Natural killer cell treated with Interleukin-12 subunit alpha and Interleukin-12 subunit beta and Interleukin-15 and Interleukin-18, amount 100 ng/mL, for 72 hours (primary cell): ENCODE measurements at regions not wholly inside any gene's neighbourhood (a gene's known extent, or its start where the extent isn't known, plus 50 kb on each side); places are given as distances from the start of the nearest gene placed in this dataset.
A peak's percentile ranks its signal among the peaks of the same experiment; 100 is the strongest.

Experiments
- ATAC-seq, 2 donors: fragments of 150-1000 bp; cut with Tn5 transposase in 1 of 2; sonication (Bioruptor Pico), chemical (Tn5 transposase) in 1 of 2; 2 replicates each; pipeline ENCODE4 v1.10.0; 2021
- DNase-seq: peaks from one replicate; pipeline ENCODE4 v3.0.0; 2022; ENCODE audit warnings: low spot score
- H3K27ac Mint-ChIP-seq, 2 donors: 1 replicate in 1 of 2; 2 replicates in 1 of 2; pipeline ENCODE4 v1.8.0; 2022; ENCODE audit warnings: mixed read lengths in 2 of 2, mild to moderate bottlenecking in 1 of 2, moderate library complexity in 1 of 2
- H3K27me3 Mint-ChIP-seq, 2 donors: 1 replicate in 1 of 2; 2 replicates in 1 of 2; pipeline ENCODE4 v1.8.0; 2022; ENCODE audit warnings: mixed read lengths in 2 of 2
- H3K36me3 Mint-ChIP-seq: one replicate; pipeline ENCODE4 v1.8.0; 2022; ENCODE audit warnings: mixed read lengths
- H3K4me1 Mint-ChIP-seq, 2 donors: 1 replicate in 1 of 2; 2 replicates in 1 of 2; pipeline ENCODE4 v1.8.0; 2022; ENCODE audit warnings: low read depth in 2 of 2, mixed read lengths in 2 of 2, mild to moderate bottlenecking in 1 of 2
- H3K4me3 Mint-ChIP-seq: one replicate; pipeline ENCODE4 v1.8.0; 2022; ENCODE audit warnings: mixed read lengths
- H3K9me3 Mint-ChIP-seq: 2 replicates; pipeline ENCODE4 v1.8.0; 2022; ENCODE audit warnings: mixed read lengths

DNA sequence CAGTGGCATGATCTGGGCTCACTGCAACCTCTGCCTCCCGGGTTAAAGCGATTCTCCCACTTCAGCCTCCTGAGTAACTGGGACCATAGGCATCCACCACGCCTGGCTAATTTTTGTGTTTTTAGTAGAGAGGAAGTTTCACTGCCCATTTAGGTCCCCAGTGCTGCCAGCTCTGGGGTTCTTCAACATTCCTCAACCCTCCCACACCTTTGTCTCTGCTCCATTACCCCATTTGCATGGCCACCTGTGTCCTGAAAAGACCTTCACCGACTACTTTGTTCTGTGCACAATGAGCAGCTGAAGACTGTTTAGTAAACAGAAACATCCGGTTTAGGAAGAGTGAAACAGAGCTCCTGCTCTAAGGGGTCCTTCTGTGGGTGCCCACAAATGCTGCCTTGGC is 92.0 kb downstream of the FAM43A start:
- DNase-seq (no peak), ATAC-seq (no peak)
- no peaks in the 10 kb centered on the region for H3K36me3 Mint-ChIP-seq
- no peak overlapping the region for H3K4me3 Mint-ChIP-seq
- H3K27me3 Mint-ChIP-seq = peaks cover 34 to 43% of the 10 kb centered on the region in 2 donors
- peaks cover 0 to 5% of the 10 kb centered on the region in 2 donors for H3K4me1 Mint-ChIP-seq
- peak overlapping the region in 1 of 2 donors; percentile 68 for H3K27ac Mint-ChIP-seq
- no peaks in the 10 kb centered on the region for H3K9me3 Mint-ChIP-seq

DNA sequence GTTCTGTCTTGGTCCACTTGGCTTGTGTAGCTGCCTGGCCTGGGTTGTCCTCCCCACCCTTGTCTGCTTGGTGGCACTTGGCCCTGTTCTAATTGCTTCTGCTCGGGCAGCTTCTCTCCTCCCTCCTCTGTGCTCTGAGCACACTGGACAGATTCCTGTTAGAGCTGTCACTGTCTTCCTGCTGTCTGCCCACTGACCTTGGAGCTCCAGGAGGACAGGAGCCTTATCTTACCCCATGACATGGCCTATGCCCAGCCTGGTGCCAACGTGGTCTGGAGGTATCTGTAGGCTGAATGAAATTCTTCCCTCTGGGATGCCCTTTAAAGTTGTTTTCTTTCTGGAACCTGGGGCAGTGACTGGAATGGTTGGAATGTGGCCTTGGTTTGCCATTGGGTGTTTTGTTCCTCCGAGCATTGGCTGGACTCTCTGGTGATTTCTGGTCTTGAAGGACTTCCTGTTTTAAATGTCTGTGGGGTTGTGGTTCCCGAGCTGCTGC is 94.1 kb downstream of the FAM43A start:
- Mint-ChIP-seq H3K4me3 (no peak overlapping the region), H3K36me3 (no peaks in the 10 kb centered on the region), H3K27ac (no peak overlapping the region), H3K4me1 (peaks cover 0 to 7% of the 10 kb centered on the region in 2 donors), H3K9me3 (no peaks in the 10 kb centered on the region), H3K27me3 (peaks cover 31 to 32% of the 10 kb centered on the region in 2 donors)
- no peak for ATAC-seq
- no peak for DNase-seq

DNA sequence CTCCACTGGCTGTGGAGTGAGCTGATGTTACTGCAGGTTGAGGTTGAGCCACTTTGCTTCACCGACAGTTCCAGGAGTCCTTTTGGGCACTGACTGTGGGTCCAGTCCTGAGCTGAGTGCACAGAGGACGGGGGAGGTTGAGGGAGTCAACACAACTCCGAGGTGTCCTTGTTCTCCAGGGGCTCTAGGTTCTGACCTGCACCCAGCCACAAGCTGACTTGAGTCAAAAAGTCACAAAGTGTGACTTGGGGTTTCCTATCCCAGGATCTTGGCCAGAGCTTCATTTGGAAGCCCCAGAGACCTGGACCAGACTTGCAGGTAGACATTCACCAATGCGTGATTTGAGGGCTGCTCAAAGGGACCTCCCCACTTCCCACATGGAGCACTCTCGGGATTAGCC is 95.0 kb downstream of the FAM43A start:
- H3K27ac Mint-ChIP-seq = no peak overlapping the region
- no peak for DNase-seq
- H3K27me3 Mint-ChIP-seq = peaks cover 24 to 29% of the 10 kb centered on the region in 2 donors
- no peaks in the 10 kb centered on the region for H3K36me3 Mint-ChIP-seq
- no peaks in the 10 kb centered on the region for H3K9me3 Mint-ChIP-seq
- ATAC-seq = no peak
- H3K4me3 Mint-ChIP-seq = no peak overlapping the region
- H3K4me1 Mint-ChIP-seq = peaks cover 0 to 7% of the 10 kb centered on the region in 2 donors

DNA sequence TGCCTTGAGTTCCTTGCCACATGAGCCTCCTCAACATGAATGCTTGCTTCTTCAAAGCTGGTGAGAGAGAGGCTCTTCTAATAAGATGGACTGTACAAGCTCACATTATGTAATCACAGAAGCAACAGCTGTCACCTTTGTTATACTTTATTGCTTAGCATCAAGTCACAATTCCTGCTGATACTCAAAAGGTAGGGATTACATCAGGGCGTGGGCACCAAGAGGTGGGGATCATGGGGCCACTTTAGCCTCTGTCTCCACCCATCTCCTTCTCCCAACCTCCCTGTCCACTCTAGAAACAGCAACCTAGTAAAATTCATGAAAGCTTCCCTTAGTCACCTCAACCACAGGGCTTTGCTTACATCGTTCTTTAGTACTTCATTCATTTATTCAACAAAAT is 95.9 kb downstream of the FAM43A start:
- H3K4me3 Mint-ChIP-seq = no peak overlapping the region
- peaks cover 15 to 21% of the 10 kb centered on the region in 2 donors for H3K27me3 Mint-ChIP-seq
- H3K27ac Mint-ChIP-seq = no peak overlapping the region
- no peak for ATAC-seq
- H3K9me3 Mint-ChIP-seq = no peaks in the 10 kb centered on the region
- H3K4me1 Mint-ChIP-seq = peaks cover 0 to 7% of the 10 kb centered on the region in 2 donors
- no peak for DNase-seq
- no peaks in the 10 kb centered on the region for H3K36me3 Mint-ChIP-seq

DNA sequence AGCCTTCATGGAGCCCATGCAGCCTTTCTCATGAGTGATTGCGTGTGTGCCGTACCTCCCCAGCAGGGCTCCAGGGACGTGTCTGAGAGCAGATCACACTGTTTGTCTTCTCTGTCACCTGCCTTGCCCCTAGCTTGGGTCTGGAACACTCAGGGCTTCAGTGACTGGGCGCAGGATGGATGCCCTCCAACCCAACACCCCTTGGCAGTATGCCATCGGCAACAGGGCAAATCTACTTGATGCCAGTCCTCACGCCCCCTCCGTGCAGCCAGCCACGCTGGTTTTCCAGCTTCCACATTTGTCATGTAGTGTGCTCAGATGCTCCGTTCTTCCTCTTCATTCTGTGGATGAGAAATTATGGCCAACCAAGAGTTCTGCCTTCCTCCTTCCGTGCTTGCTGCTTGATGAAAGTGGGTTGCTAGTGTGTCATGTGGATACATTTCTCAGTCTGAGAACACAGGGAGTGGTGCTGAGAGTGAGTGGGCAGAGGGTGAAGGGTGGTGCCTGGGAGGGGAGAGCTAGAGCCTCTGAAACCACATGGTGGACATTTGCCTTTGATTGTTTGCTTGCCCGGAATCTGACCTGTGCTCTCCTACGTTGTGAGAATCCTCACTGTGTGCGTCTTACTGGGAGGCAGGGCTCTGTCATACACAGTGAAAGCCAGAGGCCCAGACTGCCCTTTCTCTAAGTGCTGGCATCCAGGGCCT is 97.2 kb downstream of the FAM43A start:
- Mint-ChIP-seq H3K36me3 (no peaks in the 10 kb centered on the region), H3K4me1 (peaks cover 0 to 5% of the 10 kb centered on the region in 2 donors), H3K4me3 (no peak overlapping the region), H3K9me3 (no peaks in the 10 kb centered on the region), H3K27ac (no peak overlapping the region), H3K27me3 (peaks cover 12 to 14% of the 10 kb centered on the region in 2 donors)
- no peak for DNase-seq
- no peak for ATAC-seq

DNA sequence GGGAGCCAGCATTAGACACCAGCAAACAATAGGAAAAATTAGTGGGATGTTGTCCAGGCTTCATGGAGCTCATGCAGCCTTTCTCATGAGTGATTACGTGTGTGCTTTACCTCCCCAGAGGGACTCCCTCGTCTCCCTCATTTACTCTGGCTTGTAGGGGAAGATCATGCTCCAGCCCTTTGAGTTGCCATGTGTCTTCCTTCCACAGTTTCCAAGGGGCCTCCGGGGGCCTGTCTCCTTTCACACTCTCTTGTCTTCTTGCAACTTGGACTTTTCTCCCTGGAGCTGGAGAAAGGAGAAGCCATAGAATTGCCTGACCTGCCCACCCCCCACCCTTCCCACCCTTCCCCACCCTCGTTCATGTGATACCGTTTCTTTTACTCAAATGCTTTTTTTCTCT is 98.7 kb downstream of the FAM43A start:
- H3K4me3 Mint-ChIP-seq = no peak overlapping the region
- H3K27me3 Mint-ChIP-seq = peaks cover 0 to 8% of the 10 kb centered on the region in 2 donors
- no peak for DNase-seq
- peaks cover 0 to 5% of the 10 kb centered on the region in 2 donors for H3K4me1 Mint-ChIP-seq
- no peak for ATAC-seq
- no peak overlapping the region for H3K27ac Mint-ChIP-seq
- no peaks in the 10 kb centered on the region for H3K36me3 Mint-ChIP-seq
- no peaks in the 10 kb centered on the region for H3K9me3 Mint-ChIP-seq

DNA sequence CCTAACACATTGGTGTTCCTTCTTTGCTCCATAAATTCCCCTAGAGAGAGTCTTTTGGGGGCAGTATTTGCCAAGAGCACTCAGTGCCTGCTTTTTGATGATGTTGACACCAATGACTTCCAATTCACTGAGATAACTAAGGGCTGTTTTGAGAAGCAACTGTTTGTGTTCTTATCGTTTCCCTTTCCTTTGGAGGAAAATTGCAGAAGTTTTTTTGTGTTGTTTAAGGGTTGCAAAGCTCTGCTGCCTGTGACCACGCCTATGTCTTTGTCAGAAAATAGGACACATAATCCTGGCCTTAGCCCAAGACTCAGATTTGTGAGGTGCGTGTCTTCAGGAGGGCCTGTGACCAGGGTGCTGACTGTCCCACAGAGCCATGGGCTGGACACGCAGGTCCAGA is 99.6 kb downstream of the FAM43A start:
- peak overlapping the region in 1 of 2 donors; percentile 51 for H3K27ac Mint-ChIP-seq
- ATAC-seq = no peak
- no peak for DNase-seq
- no peaks in the 10 kb centered on the region for H3K9me3 Mint-ChIP-seq
- H3K27me3 Mint-ChIP-seq = peaks cover 0 to 4% of the 10 kb centered on the region in 2 donors
- no peaks in the 10 kb centered on the region for H3K36me3 Mint-ChIP-seq
- no peak overlapping the region for H3K4me3 Mint-ChIP-seq
- peaks cover 0 to 2% of the 10 kb centered on the region in 2 donors for H3K4me1 Mint-ChIP-seq

DNA sequence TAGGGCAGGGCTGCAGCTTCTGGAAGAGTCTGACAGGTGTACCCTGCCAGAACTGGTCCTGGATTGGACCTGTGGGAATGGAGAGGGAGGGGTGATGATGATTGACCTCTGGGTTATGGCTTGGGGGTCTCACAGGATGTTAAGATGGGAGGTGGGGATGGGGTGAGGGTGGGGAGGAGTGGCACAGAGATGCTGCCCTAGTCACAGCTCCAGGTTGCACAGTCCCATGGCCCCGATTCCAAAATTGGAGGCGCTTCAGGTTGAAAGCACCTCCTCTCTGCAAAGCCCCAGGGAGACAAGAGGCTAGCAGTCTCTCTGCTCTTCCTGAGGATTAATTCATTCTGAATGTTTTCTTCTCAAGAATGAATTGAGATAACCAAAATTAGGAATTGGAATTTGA is 101.4 kb downstream of the FAM43A start:
- ATAC-seq (no peak), DNase-seq (no peak)
- Mint-ChIP-seq H3K4me3 (no peak overlapping the region), H3K27ac (no peak overlapping the region), H3K36me3 (no peaks in the 10 kb centered on the region), H3K4me1 (peaks cover 0 to 2% of the 10 kb centered on the region in 2 donors), H3K9me3 (no peaks in the 10 kb centered on the region), H3K27me3 (peaks cover 0 to 4% of the 10 kb centered on the region in 2 donors)

DNA sequence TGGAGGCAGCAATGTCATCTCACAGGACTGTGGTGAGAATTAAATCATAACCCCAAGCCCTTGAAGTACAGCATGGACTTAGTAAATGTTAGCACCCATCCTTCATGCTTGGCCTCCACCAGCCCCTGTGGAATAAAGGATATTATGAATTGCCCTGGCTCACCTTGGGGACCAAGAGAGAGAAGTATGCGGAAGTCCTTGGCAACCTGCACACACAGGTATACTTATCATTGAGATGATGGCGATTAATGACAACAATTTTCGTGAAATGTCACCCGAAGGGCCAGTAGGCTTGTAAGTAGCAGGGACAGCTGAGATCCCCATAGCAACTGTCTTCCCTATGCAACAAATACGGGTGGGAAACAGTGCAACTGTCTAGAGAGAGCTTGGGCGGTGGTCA is 102.0 kb downstream of the FAM43A start:
- ATAC-seq (no peak), DNase-seq (no peak)
- no peaks in the 10 kb centered on the region for H3K36me3 Mint-ChIP-seq
- H3K27me3 Mint-ChIP-seq = peaks cover 0 to 4% of the 10 kb centered on the region in 2 donors
- H3K9me3 Mint-ChIP-seq = no peaks in the 10 kb centered on the region
- H3K27ac Mint-ChIP-seq = no peak overlapping the region
- no peak overlapping the region for H3K4me3 Mint-ChIP-seq
- peaks cover 0 to 2% of the 10 kb centered on the region in 2 donors for H3K4me1 Mint-ChIP-seq

DNA sequence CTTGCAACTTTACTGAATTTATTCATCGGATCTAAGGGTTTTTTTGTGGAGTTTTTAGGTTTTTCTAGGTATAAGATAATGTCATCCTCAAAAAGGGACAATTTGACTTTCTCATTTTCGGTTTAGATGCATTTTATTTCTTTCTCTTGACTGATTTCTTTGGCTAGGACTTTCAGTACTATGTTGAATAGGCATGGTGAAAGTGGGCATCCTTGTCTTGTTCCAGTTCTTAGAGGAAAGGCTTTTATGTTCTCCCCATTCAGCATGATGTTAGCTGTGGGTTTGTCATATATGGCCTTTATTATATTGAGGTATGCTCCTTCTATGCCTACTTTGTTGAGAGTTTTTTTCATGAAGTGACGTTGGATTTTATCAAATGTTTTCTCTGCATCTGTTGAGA is 106.7 kb downstream of the FAM43A start:
- no peak overlapping the region for H3K4me3 Mint-ChIP-seq
- peaks cover 5% of the 10 kb centered on the region for H3K9me3 Mint-ChIP-seq
- H3K4me1 Mint-ChIP-seq = peaks cover 11 to 13% of the 10 kb centered on the region in 2 donors
- no peak for ATAC-seq
- no peak overlapping the region for H3K27ac Mint-ChIP-seq
- no peak for DNase-seq
- H3K36me3 Mint-ChIP-seq = peaks cover 15% of the 10 kb centered on the region
- no peaks in the 10 kb centered on the region for H3K27me3 Mint-ChIP-seq

DNA sequence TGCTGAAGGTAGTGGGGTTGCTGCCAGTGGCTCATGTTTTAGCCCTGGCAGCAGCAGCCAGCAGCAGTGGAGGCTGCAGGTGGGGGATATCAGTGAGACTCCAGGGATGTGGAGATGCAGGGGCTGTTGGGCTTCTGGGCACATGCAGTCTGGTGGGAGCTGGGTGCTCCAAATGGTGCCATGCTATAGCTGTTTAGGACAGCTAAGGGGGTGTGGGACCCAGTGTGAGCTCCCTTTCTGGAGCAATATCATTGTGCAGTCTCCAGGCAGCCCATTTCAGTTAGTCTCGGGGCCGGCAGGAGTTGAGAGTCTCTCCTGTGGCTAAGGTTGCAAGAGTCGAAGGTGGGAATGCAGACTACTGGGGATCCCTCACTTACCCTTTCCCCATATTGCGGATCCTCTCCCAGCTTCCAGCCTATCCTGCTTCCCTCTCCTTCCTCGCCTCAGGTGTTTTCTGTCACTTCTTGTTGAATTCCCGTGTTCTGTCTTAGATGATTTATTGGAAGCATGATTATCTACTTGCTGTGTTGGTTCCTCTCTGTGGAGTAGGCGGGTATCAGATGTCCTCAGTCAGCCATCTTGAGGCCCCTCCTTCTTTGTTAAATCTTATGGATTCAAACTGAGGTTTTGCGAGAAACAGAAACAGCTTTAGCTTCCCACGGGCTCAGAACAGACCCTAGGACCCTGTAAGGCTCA is 112.0 kb downstream of the FAM43A start:
- H3K27ac Mint-ChIP-seq = peak overlapping the region in 1 of 2 donors; percentile 24
- H3K4me1 Mint-ChIP-seq = peaks cover 11 to 13% of the 10 kb centered on the region in 2 donors
- no peak for ATAC-seq
- H3K4me3 Mint-ChIP-seq = no peak overlapping the region
- H3K27me3 Mint-ChIP-seq = peaks cover 0 to 5% of the 10 kb centered on the region in 2 donors
- peaks cover 15% of the 10 kb centered on the region for H3K36me3 Mint-ChIP-seq
- H3K9me3 Mint-ChIP-seq = peaks cover 5% of the 10 kb centered on the region
- no peak for DNase-seq

DNA sequence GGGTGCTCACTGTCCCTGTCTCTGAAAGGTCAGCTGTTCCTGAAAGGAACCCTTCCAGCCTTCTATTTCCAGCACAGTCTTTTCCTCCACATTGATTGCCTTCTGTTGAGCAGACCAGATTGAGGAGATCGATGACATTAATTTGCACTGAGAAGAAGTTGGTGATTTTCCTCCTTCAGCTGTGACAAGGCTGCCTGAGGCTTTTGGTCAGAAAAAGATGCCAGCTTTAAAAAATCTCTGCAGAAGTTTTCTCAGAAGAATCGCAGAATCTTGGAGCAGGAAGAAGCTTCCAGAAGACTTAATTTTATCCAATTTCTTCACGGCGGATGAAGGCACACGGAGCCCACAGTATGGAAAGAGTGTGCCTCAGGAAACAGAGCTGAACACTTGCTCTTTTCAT is 112.8 kb downstream of the FAM43A start:
- peaks cover 5% of the 10 kb centered on the region for H3K9me3 Mint-ChIP-seq
- no peak overlapping the region for H3K4me3 Mint-ChIP-seq
- peak overlapping the region in 1 of 2 donors; percentile 24 for H3K27ac Mint-ChIP-seq
- peaks cover 15% of the 10 kb centered on the region for H3K36me3 Mint-ChIP-seq
- peaks cover 11 to 13% of the 10 kb centered on the region in 2 donors for H3K4me1 Mint-ChIP-seq
- peaks cover under 1 to 10% of the 10 kb centered on the region in 2 donors for H3K27me3 Mint-ChIP-seq
- ATAC-seq (no peak), DNase-seq (no peak)

DNA sequence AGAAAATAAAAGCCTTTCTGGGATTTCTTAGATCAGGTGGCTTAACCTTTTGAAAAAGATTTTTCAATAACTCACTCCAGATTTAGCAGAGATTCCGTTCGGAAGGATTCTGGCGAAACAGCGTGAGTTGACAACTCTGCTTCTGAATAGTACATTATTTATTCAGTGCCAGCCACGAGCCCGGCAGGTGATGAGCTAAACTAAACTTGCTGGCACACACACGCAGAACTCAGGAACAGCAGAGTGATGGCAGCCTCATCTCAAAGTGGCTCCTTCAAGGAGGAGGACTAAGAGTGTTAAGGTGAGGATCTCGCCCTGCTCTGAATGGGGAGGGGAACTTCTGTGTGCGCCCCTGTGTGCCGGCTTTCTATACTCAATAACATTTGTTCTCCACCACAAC is 114.3 kb downstream of the FAM43A start:
- peaks cover 7 to 23% of the 10 kb centered on the region in 2 donors for H3K27me3 Mint-ChIP-seq
- no peak for DNase-seq
- H3K9me3 Mint-ChIP-seq = peaks cover 5% of the 10 kb centered on the region
- no peak for ATAC-seq
- H3K27ac Mint-ChIP-seq = no peak overlapping the region
- peaks cover 15% of the 10 kb centered on the region for H3K36me3 Mint-ChIP-seq
- no peak overlapping the region for H3K4me3 Mint-ChIP-seq
- peaks cover 3 to 9% of the 10 kb centered on the region in 2 donors for H3K4me1 Mint-ChIP-seq
